Peyer's patch (tissue), 4 donors: ENCODE measurements at regions not wholly inside any gene's neighbourhood (a gene's known extent, or its start where the extent isn't known, plus 50 kb on each side); places are given as distances from the start of the nearest gene placed in this dataset.

ENCODE experiments used
- POLR2A ChIP-seq, 2 donors: fragments of 450-650 bp; IDR thresholded peaks; one replicate each; pipeline ENCODE4 v1.5.1; 2017; ENCODE audit warnings: antibody characterized with exemption in 2 of 2, mild to moderate bottlenecking in 2 of 2, moderate library complexity in 2 of 2
- TF ChIP-seq, protein P1 (sequence below), 6 experiments: fragments of 450-650 bp in 4 of 6; fragments of 200-600 bp in 2 of 6; sonication (generic) in 1 of 6; IDR thresholded peaks; one replicate each; pipeline ENCODE4 v1.5.1; 2017 to 2019; ENCODE audit warnings: antibody characterized with exemption in 6 of 6, mild to moderate bottlenecking in 3 of 6, moderate library complexity in 1 of 6

DNA sequence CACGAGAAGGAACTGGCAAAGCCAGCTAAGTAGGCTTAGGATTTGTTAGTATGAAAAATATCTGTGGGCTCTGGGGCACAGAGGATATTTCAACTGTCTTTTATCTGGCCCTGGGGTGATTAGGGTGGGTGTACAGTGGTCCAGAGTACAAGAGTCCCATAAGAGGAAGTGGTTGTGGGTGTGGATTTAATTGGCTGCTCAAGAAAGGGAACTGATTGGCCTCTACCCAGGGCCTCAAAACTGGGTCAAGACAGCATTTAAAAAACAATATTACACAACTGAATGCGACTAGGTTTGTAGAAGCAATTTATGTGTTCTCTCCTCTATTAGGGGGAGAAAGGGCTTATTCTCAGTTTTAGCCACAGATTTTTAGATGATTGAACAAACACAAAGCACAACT lies 1353.4 kb upstream of the WWC1 start:
- TF ChIP-seq, protein P1, sequence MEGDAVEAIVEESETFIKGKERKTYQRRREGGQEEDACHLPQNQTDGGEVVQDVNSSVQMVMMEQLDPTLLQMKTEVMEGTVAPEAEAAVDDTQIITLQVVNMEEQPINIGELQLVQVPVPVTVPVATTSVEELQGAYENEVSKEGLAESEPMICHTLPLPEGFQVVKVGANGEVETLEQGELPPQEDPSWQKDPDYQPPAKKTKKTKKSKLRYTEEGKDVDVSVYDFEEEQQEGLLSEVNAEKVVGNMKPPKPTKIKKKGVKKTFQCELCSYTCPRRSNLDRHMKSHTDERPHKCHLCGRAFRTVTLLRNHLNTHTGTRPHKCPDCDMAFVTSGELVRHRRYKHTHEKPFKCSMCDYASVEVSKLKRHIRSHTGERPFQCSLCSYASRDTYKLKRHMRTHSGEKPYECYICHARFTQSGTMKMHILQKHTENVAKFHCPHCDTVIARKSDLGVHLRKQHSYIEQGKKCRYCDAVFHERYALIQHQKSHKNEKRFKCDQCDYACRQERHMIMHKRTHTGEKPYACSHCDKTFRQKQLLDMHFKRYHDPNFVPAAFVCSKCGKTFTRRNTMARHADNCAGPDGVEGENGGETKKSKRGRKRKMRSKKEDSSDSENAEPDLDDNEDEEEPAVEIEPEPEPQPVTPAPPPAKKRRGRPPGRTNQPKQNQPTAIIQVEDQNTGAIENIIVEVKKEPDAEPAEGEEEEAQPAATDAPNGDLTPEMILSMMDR (IDR thresholded peaks at IDR 0.05) = no peak
- no peak for TF ChIP-seq POLR2A (IDR thresholded peaks at IDR 0.05)
